ENCODE measurements at regions not wholly inside any gene's neighbourhood (a gene's known extent, or its start where the extent isn't known, plus 50 kb on each side); places are given as distances from the start of the nearest gene placed in this dataset.

DNA sequence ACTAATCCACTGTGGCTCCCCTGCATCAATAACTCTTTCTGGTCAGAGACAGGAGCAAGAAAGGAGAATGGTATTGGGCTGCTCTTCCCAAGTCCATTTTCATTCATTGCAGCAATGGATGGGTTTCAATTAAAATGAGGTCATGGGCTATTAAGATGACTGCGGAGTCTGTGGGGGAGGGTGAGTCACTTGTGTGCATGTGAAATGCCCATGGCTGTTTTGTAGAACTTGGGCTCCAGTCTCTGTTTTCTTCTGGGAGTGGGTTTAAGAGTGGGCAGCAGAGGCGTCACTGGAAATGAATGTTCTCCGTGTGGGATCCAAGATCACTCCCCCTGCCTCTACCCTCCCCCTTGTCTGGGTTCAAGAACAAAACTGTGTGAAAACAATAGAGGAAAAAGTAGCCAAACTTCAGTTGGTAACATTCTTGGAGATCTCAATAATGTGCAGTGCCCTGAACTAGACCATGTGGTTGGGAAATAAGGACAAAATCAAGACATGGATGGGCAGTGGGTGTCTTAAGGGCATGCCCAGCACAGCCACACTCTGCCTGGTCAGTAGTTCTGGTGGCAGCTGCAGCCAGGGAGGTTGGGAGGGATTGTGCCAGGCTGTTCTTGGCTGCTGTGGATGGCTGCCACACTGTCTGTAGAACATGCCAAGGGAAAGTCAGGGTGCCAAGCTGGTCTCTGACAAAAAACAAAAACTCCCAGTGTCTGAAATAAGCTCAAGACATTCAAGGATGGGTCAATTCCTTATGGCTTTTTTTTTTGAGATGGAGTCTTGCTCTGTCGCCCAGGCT lies 68.2 kb upstream of the CXCR4 start:
- DNase-seq (ENCODE audit: low read depth in 3 of 3) = peak in 1 of 3 donors; percentile 3

GRCh38 chr2:136183097-136183496 lies 65.1 kb upstream of the CXCR4 start:
- no peak for DNase-seq (ENCODE audit: low read depth in 3 of 3)

GRCh38 chr2:136182315-136182714 lies 64.4 kb upstream of the CXCR4 start:
- no peak for DNase-seq (ENCODE audit: low read depth in 3 of 3)

GRCh38 chr2:136179602-136179975 lies 61.6 kb upstream of the CXCR4 start:
- no peak for DNase-seq (ENCODE audit: low read depth in 3 of 3)

DNA sequence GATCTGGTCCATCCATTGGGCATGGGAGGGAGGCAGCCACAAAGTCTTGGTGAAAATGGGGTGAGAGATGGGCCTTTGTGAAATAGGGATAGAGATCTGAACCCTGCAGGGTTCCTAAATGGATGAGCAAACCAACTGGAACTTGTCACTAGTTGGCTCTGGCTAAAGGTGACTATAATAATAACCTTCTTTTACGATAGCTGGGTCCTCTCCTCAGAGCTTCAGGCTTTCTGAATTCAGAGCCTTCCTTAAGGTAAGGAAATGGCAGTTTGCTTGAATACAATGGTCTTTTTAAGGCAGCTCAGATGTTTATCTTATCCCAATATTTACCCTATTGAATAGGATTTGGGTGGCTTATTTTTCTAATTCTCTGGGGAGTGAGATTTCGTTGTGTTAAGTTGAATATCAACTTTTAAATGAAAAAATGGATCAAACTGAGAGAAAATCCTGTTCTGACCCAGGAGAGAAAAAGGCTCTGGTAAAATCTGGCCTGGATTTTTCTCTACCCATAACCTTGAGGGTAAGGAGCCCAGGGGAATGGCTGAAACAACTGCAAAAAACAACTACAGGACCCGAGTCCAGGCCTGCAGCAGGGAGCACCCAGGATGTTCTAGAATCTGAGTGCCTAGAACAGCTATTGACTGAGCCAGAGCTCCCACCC lies 61.1 kb upstream of the CXCR4 start:
- DNase-seq (ENCODE audit: low read depth in 3 of 3) = no peak

DNA sequence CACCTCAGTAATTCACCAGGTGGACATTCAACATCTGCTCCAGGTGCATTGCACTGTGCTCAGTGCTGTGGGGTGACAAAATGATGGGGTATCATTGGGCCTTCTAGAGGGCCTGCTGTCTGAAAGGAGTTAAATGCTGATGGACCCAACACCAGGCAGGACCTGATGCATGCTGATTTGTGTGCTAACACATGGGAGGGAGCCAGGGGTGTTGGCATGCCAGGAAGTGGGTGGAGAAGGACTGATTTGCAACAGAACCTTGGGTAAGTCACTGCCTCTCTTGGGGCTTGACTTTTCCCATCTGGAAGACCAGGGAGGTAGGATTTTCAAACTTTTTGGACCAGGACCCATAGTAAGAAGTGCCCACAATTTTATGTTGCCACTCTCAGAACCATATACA lies 57.9 kb upstream of the CXCR4 start:
- no peak for DNase-seq (ENCODE audit: low read depth in 3 of 3)

GRCh38 chr2:136175466-136175865 lies 57.5 kb upstream of the CXCR4 start:
- no peak for DNase-seq (ENCODE audit: low read depth in 3 of 3)

DNA sequence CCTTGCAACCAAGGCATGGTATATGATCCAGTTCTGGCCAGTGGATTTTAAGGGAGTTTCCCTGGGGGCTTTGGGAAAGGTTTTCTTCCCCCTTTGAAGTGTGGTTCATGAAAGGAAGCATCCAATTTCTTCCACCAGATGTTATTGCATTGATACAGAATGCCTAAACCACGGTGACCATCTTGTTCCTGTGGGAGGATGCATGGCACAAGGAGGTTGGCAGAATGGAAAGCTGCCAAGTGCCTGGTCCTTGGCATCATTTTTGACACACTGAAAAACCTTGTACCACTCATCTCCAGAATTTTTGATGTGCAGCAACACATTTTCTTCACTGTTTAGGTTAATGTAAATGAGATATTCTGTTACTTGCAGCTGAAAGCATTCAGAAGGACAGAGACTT lies 55.2 kb upstream of the CXCR4 start:
- no peak for DNase-seq (ENCODE audit: low read depth in 3 of 3)

- no peak for DNase-seq (ENCODE audit: low read depth in 3 of 3)
These were observed 53.3 kb upstream of the CXCR4 start for GRCh38 chr2:136171223-136171622.

GRCh38 chr2:136168720-136169119 lies 50.8 kb upstream of the CXCR4 start:
- DNase-seq (ENCODE audit: low read depth in 3 of 3) = no peak

GRCh38 chr2:136167721-136168475 lies 49.9 kb upstream of the CXCR4 start:
- no peak for DNase-seq (ENCODE audit: low read depth in 3 of 3)
